ENCODE measurements at regions not wholly inside any gene's neighbourhood (a gene's known extent, or its start where the extent isn't known, plus 50 kb on each side); places are given as distances from the start of the nearest gene placed in this dataset.
"Not testable (repeated sequence)": the region's sequence is repeated elsewhere in the genome, so short reads cannot be mapped to it uniquely, and the experiment has no call there.

DNA sequence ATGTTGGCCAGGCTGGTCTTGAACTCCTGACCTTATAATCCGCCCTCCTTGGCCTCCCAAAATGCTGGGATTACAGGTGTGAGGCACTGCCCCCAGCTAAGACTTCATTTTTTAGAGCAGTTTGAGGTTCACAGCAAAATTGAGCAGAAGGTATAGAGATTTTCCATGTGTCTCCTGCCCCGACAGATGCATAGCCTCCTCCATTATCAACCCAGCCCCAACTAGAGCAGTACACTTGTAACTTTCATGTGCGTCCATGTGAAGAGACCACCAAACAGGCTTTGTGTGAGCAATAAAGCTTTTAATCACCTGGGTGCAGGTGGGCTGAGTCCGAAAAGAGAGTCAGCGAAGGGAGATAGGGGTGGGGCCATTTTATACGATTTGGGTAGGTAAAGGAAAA lies 179.1 kb downstream of the CD83 start:
- not testable (repeated sequence) for DNase-seq

DNA sequence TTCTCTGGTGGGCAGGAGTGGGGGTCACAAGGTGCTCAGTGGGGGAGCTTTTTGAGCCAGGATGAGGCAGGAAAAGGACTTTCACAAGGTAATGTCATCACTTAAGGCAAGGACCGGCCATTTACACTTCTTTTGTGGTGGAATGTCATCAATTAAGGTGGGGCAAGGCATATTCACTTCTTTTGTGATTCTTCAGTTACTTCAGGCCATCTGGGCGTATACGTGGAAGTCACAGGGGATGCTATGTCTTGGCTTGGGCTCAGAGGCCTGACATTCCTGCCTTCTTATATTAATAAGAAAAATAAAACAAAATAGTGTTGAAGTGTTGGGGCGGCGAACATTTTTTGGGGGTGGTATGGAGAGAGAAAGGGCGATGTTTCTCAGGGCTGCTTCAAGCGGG lies 179.5 kb downstream of the CD83 start:
- DNase-seq, result not testable (repeated sequence)

DNA sequence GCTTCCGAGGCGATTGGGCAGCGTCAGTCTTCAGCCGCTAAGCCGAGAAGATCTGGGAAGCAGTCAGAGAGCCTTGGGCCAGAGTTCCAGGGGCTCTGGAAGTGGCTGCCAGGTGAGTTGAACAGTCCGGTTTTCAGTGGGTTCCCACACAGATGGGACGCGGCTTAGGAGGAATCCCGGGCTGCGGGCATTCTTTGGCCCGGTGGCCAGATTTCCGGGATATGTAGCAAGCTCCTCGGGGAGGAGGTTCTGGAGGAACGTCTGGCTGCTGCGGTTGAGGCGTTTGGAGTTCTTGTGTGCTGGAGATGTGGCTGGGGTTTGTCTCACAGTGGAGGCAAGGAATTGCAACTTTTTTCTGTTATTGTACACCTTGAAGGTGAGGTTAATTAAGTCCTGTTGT lies 182.6 kb downstream of the CD83 start:
- DNase-seq, result not testable (repeated sequence)

DNA sequence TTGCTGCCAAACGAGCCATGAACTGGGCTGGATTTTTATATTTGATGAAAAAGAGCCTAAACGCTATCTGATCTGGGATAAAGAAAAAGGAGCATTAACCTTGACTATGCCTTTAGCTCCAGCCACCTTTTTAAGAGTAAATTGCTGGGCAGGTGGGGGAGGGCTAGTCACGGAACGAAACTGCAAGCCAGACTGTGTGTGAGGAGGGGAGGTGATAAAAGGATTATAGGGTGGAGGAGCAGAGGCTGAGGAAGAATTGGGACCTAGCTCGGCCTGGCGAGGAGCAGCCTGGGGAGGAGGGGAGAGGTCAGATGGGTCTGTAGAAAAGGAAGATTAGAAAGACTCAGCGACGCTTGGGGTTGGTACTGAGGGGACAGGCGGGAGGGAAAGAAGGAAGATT lies 183.1 kb downstream of the CD83 start:
- not testable (repeated sequence) for DNase-seq

DNA sequence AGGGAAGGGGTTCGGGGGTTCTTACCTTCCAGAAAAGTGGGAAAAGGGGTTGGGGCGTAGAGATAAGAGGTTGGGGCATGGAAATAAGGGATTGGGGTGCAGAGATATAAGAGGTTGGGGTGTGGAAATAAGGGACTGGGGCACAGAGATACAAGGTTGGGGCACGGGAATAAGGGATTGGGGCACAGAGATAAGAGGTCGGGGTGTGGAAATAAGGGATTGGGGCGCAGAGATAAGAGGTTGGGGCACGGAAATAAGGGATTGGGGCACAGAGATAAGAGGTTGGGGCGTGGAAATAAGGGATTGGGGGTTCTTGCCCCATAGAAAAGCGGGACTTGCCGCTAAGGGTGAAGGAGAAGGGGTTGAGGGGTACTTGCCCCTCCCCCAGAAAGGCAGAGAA lies 183.9 kb downstream of the CD83 start:
- DNase-seq, result not testable (repeated sequence)

DNA sequence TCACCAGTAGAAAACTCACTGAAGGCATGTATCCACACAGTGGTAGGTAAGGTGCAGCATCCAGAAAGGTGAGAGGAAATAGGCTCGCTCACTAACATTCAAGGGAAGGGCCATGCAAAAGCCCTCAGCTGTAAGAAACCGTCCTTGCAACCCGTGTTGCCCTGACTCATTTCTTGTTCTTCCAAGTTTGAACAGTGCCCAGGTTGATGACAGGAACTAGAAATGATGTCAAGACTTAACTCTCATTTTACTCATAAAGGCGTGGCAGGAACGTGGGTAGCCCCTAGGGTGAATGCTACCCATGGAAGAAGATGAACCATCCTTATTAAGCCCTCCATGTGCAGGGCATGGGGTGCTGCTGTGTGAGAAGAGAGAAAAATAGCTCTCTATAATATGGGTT lies 187.6 kb downstream of the CD83 start:
- DNase-seq, result no peak

DNA sequence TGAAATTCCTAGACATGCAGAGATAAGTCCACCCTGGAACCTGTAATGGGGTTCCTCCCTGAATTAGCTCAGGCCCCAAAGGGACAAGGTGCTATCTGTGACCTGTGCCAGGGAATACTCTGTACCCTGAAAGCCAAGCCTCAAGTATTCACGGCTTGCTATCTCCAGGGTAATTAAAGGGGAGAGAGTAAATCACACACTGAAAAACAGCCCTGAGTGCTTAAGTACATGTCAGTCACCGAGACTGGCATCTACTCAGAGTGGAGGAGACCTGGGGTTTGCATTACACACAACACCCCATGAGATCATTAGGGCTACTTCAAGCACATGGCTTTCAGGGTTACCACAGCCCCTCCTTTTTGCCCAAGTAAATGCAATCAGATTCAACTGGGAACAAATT lies 188.1 kb downstream of the CD83 start:
- DNase-seq, result no peak

DNA sequence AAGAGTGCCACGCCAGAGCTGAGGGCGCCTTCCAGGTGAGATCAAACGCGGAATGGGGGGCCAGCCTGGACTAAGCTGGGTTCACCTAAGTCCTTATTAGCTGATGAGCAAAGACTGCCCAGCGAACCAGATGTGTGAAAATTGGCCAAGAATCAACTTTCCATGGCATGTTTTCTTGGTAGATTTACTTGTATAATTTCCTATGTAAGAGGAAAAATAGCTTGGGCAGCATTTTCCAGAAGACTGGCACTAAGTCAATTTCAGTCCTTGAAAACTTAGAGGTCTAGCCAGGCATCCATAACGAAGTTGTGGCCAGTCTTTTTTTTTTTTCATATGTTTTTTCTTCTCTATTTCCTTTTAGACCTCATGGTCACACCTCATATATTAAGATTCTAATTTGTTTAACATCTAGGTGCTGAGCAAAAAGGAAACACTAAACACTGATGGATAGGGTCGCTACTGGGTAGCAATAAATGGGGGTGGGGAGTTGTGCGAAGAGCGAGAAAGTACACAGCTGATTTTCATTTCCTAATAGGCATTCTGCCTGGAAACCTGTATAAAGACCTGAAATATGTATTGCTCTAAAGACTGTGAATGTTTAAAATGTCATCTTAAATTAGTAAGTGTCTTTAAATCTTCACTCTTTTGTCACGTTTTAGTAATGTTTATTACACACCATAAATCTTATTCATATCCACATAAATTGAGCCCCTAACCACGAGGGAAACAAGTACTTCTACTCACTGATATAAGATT lies 188.8 kb downstream of the CD83 start:
- no peak for DNase-seq

DNA sequence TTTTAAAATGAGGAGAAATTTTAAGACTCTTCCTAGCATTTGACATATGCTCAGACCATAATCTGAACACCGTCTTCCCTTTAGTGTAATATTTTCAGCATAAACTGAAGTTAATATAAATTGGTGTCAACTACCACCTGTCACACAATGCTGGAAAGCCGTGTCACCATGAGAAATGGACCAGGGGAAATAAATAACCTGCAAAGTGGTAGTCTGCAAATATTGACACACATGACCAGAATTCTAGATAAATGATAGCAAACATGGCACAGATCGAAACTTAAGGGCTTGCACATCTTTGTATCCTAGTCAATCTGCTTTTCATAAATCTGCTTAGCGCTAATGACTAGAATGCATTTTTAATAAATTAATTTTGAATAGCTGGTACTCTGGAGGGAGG lies 191.9 kb downstream of the CD83 start:
- no peak for DNase-seq

DNA sequence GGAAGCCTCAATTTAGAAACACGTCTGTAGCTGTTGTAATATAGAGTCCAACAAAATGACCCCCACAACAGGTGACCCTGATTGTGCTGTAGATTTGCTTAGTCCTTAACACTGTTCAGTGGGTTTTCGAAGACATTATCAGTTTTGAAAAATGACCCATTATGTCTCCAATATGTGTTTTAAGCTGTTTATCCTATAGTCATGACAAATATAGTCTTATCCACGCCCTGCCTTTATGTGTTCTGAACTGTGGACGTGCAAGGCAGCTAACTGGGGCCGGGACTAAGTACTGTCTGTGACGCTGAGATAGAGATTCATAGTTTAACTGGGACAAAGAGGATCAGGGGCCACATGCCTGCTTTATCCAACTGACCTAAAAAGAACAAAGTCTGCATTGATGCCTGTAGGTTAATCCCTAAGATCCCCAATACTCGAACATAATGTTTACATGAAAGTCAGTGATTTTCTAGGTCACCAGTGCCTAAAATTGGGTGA lies 192.4 kb downstream of the CD83 start:
- no peak for DNase-seq

DNA sequence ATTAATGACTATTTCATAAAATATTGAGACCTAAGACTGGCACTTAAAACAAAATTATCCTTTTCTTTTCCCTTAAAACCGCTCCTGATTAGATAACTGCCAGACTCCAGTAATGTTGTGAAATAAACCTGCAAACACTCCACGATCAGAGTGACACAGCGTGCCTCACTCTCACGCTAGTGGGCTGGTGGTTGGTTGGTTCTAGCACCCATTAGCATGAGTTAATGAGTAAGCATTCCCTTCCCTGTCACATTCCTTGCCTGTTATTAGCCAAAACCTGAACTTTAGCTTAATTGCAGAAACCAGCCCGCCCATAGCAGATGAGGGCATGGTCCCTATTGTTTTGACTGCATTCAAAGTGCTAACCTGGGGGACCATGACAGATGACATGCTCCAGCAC lies 193.4 kb downstream of the CD83 start:
- DNase-seq, result no peak

DNA sequence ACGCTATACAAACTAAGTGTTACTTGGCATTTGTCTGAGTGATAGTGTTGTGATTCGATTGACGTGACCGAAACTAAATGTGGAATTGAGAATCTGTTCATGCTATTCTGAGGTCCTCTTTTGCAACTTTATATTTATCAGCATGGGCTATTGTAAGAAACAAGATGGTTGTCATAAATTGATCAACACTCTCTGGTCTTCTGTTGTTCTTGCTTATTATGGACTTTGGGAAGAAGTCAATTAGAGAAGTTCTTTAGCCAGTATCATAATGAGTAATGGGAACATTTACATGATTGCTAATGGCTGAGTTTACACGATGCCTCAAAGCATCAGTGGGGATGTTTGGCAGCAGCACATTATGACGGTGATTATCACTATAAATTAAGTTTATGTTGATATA lies 195.0 kb downstream of the CD83 start:
- no peak for DNase-seq

DNA sequence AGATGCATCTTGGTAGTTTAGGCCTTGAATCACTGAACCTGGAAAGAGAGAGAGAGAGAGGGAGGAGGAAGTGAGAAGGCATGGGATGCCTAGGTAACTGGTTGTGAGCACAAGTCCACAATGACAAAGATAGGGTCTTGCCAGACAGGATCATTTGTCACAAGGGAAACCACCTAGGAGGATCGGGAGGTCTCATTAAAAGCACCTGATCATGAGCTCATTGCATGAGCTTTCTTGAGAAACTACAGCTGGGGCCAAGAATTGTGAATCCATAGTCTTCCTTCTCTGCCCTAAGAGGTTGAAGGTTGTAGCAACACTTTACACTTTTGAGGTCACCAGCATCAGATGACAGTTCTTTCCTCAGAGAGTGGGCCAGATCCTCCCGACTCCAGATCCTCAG lies 195.7 kb downstream of the CD83 start:
- DNase-seq, result no peak

DNA sequence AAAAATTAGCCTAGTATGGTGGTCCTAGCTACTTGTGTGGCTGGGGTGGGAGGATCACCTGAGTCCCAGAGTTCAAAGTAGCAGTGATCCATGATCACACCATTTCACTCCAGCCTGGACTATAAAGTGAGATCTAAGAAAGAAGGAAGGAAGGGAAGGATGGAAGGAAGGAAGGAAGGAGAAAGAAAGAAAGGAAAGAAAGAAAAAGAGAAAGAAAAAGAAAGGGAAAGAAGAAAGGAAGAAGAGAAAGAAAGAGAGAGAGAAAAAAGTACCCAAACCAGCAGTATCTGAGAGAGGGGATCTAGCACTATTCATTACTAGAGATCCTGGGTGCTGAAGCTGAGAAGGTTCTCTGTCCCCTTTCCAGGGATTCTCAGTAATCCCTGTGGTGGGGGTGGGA lies 197.8 kb downstream of the CD83 start:
- no peak for DNase-seq

DNA sequence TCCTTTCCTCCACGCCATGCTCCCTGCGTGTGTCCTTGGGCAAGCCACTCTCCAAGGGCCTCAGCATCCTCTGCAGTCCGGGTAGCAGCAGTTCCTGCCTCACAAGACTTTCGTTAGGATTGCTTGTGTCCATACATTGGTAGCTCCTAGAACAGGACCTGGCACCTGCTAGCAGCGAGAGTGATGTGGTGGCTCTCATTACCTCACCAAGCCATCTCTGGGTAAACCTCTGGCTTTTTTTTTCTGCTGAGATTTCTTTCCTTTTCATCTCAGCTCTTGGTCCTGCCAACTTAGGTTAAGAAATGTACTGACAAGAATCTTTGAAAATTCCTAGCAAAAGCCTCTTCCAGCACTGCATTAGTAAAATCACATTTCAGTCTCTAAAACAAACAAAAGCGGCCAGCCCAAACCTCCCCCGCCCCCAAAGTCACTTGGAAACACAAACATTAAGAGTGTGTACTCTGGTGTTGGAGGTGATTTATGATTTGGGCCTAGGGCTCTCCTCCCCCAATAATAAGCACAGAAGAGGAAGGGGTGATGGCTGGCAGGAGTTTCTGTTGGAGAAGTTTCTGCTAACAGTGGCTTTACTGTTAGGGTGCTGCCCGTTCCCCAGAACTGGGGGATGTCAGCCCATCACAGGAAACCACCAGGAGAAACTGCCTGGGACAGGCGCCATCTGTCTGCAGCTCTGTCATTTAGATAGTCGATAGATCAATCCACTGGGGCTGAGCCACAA lies 199.2 kb downstream of the CD83 start:
- DNase-seq, result peak in 1 of 5 donors; percentile 5

DNA sequence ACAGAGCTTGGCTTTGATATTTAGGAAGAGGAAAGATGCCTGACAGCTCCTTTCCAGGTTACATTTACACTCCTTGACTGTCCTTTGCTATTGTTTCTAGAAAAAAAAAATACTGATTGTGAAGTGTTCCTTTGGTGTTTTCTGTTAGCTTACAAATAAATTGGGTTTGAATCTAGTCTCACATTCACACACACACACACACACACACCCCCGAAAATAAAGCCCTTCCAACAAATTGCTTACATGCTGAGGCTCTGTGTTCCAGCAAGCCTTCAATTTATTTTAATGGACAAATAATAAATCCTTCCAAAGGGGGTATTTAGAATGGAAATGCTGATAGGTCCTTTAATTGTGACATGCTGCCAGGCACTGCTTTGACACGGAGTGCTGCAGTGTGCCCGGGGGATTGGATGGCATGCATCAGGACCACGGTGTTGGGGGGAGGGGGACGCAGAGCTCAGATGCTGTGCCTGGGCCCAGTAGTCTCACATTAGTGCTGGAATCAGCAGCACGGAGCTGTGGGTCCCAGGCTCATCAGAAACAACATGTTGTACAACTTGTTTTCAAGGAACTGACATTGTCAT lies 199.9 kb downstream of the CD83 start:
- no peak for DNase-seq

DNA sequence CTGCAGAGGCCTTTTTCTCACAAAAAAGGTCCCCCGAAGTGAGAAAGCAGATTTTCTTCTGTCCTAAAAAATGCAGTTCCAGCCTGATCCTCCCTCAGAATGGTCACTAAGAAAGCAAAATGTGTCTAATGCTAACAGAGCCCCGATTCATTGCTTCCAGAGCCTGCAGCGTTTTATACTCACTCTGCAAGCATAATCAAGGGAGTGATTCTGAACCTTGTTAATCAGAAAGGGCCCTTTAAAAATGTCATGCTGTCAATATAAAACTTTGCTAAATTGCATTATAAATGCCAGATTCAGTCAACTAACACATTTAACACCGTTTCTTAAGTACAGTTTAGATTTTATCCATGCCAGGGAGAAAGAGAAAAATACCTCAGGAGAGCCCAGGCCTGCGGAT lies 202.8 kb downstream of the CD83 start:
- no peak for DNase-seq

DNA sequence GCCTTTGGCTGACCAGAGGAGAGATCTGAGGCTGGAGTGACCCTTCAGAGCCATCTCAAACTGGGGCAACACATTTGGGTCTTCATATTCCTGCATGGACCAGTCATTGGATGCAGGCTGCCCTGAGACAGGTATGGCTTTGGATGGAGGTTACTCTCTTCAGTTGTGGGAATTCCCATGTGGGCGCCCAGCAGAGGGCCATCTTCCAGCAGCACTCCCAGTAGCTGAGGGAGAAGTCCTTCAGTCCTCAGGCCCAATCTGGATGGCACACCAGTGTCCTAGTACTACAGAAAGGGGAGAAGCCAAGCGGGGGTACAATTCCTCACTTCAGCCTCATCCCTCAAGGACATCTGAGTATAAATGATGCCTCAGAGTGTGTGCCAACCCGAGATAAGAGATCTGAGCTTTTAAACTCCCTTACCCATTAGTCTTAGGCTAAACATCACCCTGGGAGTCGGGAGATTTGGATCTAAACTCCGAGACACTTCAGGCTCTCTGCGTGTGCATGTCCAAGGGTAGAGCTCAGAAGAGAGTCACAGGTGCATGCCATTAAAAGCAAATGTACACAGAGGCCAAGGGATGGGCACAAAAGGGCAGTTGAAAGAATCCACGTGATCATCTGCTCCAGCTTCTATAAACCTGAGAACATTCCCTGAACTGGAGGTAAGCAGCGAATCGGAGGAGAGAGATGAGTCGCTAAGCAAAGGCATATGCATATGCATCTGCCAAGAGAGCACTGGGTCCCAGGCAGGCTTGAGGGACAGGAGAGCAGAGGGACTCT lies 204.6 kb downstream of the CD83 start:
- DNase-seq, result no peak

DNA sequence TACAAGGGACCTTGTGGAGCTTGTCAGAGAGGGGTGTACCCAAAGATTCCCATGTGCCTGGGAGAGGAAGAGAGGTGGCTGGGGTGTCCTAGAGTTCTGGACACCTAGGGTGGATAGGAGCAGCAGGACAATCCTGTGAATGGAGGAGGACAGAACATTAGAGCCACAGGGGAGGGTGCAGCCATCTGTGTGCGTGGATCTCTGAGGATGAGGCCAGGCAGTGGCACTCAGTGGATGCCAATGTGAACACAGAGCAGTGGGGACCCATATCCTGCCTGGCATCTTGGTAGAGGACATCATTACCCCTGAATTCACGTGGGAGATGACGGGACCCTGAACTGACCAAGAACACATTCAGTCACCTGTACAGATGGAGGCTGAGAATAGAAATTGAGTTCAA lies 205.3 kb downstream of the CD83 start:
- no peak for DNase-seq

DNA sequence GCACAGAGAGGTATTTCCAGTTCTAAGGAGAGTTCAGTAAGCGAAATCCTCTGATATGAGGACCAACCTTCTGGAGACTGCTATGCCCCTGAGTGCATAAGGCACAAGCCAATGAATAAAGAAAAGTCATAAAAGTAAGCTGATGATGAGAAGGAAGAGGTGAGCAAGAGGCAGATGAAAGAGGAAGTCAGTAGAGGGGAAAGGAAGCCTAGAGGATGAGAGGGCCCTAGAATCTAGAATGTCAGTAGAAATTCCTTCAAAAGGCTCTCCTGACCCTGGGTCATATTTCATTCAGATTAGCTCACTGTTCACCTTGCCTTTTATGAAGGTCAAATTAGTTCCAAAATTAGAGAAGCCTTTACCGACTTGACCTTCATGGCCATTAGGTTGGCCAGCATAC lies 209.2 kb downstream of the CD83 start:
- no peak for DNase-seq

DNA sequence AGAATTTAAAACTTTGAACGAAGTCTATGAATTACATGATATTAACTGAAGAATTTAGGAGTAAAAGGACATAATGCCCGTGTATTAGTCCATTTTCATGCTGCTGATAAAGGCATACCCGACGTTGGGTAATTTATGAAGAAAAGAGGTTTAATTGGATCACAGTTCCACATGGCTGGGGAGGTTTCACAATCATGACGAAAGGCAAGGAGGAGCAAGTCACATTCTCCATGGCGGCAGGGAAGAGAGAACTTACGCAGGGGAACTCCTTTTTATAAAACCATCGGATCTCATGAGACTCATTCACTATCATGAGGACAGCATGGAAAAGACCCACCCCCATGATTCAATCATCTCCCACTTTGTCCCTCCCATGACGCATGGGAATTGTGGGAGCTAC lies 210.6 kb downstream of the CD83 start:
- DNase-seq, result no peak

DNA sequence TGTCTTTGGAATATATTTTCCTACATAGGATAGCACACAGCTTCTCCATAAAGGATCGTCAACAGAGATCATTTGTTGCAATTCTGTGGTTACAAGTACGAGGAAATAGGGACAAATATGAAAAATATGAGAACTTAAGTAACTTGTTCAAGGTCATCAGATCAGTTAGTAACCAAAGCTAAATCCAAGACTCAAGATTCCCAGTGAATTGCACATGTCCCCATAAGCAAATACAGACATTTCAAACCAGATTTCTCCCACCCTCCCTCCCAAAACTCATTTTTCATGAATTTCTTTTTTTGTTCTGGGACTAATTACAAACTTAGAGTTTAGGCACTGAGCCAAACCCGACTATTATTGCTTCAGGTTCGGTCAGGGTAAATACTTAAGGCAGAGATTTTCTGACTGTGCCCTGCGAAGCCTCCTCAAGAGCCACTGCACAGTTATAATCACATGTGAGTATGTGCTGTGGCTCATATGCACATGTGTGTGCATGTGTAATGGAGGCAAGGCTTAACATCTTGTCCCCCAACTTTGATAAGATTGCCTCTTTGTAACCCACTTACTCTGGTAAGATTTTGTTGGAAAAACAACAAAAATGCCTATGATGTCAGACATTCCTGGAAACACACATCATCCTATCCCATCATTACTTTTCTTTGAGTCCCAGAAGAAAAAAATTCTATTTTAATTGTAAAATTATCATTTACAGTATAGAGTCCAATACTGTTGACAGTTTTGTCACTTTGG lies 216.2 kb downstream of the CD83 start:
- DNase-seq, result no peak
